ENCODE measurements at regions not wholly inside any gene's neighbourhood (a gene's known extent, or its start where the extent isn't known, plus 50 kb on each side); places are given as distances from the start of the nearest gene placed in this dataset. TPM values are rescaled to one million over a fixed set of nuclear protein-coding genes. Genes with fewer than 3 reads are reported as not detected.

- DNase-seq (ENCODE audit: low spot score), result no peak
Observed at GRCh38 chr20:54704032-54704635, 228.7 kb downstream of the DOK5 start.

Small RNA genes in the stretch of these regions (small RNA-seq; reads per million reads assigned to genes)
- not detected for gene RNU4ATAC7P

All from HT-29 (cell line).